GM12878 (cell line): ENCODE measurements at regions not wholly inside any gene's neighbourhood (a gene's known extent, or its start where the extent isn't known, plus 50 kb on each side); places are given as distances from the start of the nearest gene placed in this dataset.

Experiments
- ATAC-seq: fragments of 200-7000 bp; cut with Tn5 transposase; 3 replicates; pipeline ENCODE4 v1.9.1; 2020; ENCODE audit warnings: mild to moderate bottlenecking, moderate library complexity
- BruUV-seq: library from RNA; stranded (reverse); fragments of 400-500 nt; replicated peaks from 2 replicates; lab custom pipeline; 2021; lab: Mats Ljungman, UMichigan
- CTCF ChIA-PET: fragments of 300-600 bp; sonication (Branson Sonifier 250); formaldehyde crosslinking; extraction: SDS; loops from one replicate; lab custom pipeline; 2021; ENCODE audit warnings: inconsistent platforms; lab: Yijun Ruan, JAX
- POLR2A ChIA-PET: fragments of 350-600 bp; formaldehyde crosslinking; extraction: SDS; loops from one replicate; lab custom pipeline; 2021; ENCODE audit warnings: inconsistent platforms; lab: Charles Lee
- RAD21 ChIA-PET: fragments of 300-600 bp; sonication (Branson Sonifier 250); formaldehyde crosslinking; loops from one replicate; lab custom pipeline; 2023; ENCODE audit warnings: antibody characterized with exemption; ENCODE audit not compliant: unreplicated experiment; lab: Charles Lee
- SMC1A ChIA-PET: fragments of 300-600 bp; sonication (Branson Sonifier 250); formaldehyde crosslinking; loops from one replicate; lab custom pipeline; 2023; ENCODE audit not compliant: unreplicated experiment, uncharacterized antibody; lab: Charles Lee
- DNase-seq: peaks from one replicate; pipeline ENCODE4 v3.0.0-alpha.2; 2011; ENCODE audit warnings: low read depth, low spot score
- FAIRE-seq: peaks from 3 replicates; lab custom pipeline; 2011; peaks lifted over from hg19 to GRCh38; lab: Jason Lieb, UNC
- H2AFZ ChIP-seq: 2 replicates; pipeline ENCODE4 v1.6.0; 2011; ENCODE audit warnings: low read depth, low read length, control low read depth; ENCODE audit not compliant: control insufficient read depth
- H3K27ac ChIP-seq: 2 replicates; pipeline ENCODE4 v1.5.1; 2011; ENCODE audit warnings: control low read depth; ENCODE audit not compliant: control insufficient read depth, insufficient read depth
- H3K27me3 ChIP-seq, 2 experiments: replicated peaks in 1 of 2; 2 replicates each; pipeline versions ENCODE4 v1.6.0 to v1.6.1; 2011; ENCODE audit warnings: low read length in 1 of 2; ENCODE audit not compliant: control insufficient read depth in 2 of 2, insufficient read depth in 2 of 2
- H3K36me3 ChIP-seq, 2 experiments: 2 replicates each; pipeline ENCODE4 v1.5.1; 2011; ENCODE audit warnings: low read length in 1 of 2; ENCODE audit not compliant: control insufficient read depth in 2 of 2, insufficient read depth in 2 of 2
- H3K4me1 ChIP-seq: 2 replicates; pipeline ENCODE4 v1.6.1; 2011; ENCODE audit warnings: mild to moderate bottlenecking, low read length, moderate library complexity, mixed read lengths; ENCODE audit not compliant: control insufficient read depth, insufficient read depth
- H3K4me2 ChIP-seq: 2 replicates; pipeline ENCODE4 v1.6.0; 2011; ENCODE audit warnings: control low read depth; ENCODE audit not compliant: control insufficient read depth, insufficient read depth
- H3K4me3 ChIP-seq: fragments of 200-600 bp; sonication (generic); 2 replicates; pipeline ENCODE4 v1.5.1; 2016
- H3K79me2 ChIP-seq: 2 replicates; pipeline ENCODE4 v1.6.0; 2011; ENCODE audit warnings: low read length; ENCODE audit not compliant: control insufficient read depth, insufficient read depth
- H3K9ac ChIP-seq: 2 replicates; pipeline ENCODE4 v1.8.0; 2011; ENCODE audit warnings: low read length, control low read depth, mixed read lengths; ENCODE audit not compliant: control insufficient read depth, insufficient read depth
- H3K9me3 ChIP-seq: replicated peaks from 3 replicates; pipeline ENCODE4 v1.5.1; 2011; ENCODE audit warnings: mild to moderate bottlenecking, low read length; ENCODE audit not compliant: control insufficient read depth, insufficient read depth
- H4K20me1 ChIP-seq: 2 replicates; pipeline ENCODE4 v1.6.0; 2011; ENCODE audit not compliant: control insufficient read depth, insufficient read depth
- BHLHE40 ChIP-seq, 2 experiments: fragments of 450-650 bp in 1 of 2; IDR thresholded peaks; 2 replicates each; pipeline ENCODE4 v1.6.1; 2011 to 2017; ENCODE audit warnings: low read depth in 2 of 2, borderline replicate concordance in 1 of 2, improper control_type of control experiment in 1 of 2, low read length in 1 of 2, mild to moderate bottlenecking in 1 of 2
- IKZF1 ChIP-seq: fragments of 450-650 bp; conservative IDR thresholded peaks from 2 replicates; pipeline ENCODE4 v1.6.1; 2017; ENCODE audit warnings: antibody characterized with exemption, mild to moderate bottlenecking
- POU2F2 ChIP-seq: IDR thresholded peaks from 3 replicates; pipeline ENCODE4 v1.6.1; 2011; ENCODE audit warnings: low read depth, mild to moderate bottlenecking, low read length, borderline replicate concordance
- SIN3A ChIP-seq: IDR thresholded peaks from 2 replicates; pipeline ENCODE4 v1.6.1; 2012; ENCODE audit warnings: low read depth, low read length, improper control_type of control experiment
- WGBS: methylation state at CpG from one replicate; pipeline ENCODE4 v1.1.6; 2016; ENCODE audit warnings: low lambda C conversion rate; ENCODE audit not compliant: insufficient replicate concordance, insufficient coverage; ENCODE audit errors: missing lambda C conversion rate; 5-methylcytosine and 5-hydroxymethylcytosine counted together
- in situ Hi-C: fragments of 300-500 bp; cut with MboI; formaldehyde crosslinking; loops from 9 replicates; pipeline ENCODE4 v1.14.3; 2018; ENCODE audit warnings: mixed read lengths
- intact Hi-C: fragments of 100-400 bp; cut with micrococcal nuclease; formaldehyde crosslinking; loops from one replicate; pipeline ENCODE4 v1.14.2; 2022; ENCODE audit not compliant: unreplicated experiment
- TF ChIP-seq, protein P1 (sequence below): fragments of 450-650 bp; IDR thresholded peaks from 2 replicates; pipeline ENCODE4 v1.6.1; 2017; ENCODE audit warnings: mild to moderate bottlenecking, moderate library complexity

GRCh38 chr7:25860275-25861163 is 291.5 kb upstream of the NFE2L3 start:
- FAIRE-seq (no peak), ATAC-seq (no peak), DNase-seq (no peak)
- WGBS = 44% methylated on average over 36 of the region's 36 CpGs
- no peak overlapping the region; the same call in 1 of the 2 replicates for H2AFZ ChIP-seq
- intact Hi-C loops = no loop called here
- POLR2A ChIA-PET = no interaction called here
- H3K79me2 ChIP-seq = no peaks in the 10 kb centered on the region
- no peak overlapping the region; the same call in 1 of the 2 replicates for H3K9ac ChIP-seq
- no peaks in the 10 kb centered on the region for H3K36me3 ChIP-seq
- SMC1A ChIA-PET = interaction anchor here (2.0 kb wide), 1 partner anchor 34 kb away, joined by 7 read pairs; no protein-coding TSS in a partner anchor
- RAD21 ChIA-PET = no interaction called here
- H3K4me1 ChIP-seq = peaks cover 5% of the 10 kb centered on the region; the same call in 1 of the 2 replicates
- H3K27ac ChIP-seq = no peak overlapping the region
- peaks cover 18% of the 10 kb centered on the region for H3K9me3 ChIP-seq
- H4K20me1 ChIP-seq = no peaks in the 10 kb centered on the region
- BruUV-seq = no TSS peak
- H3K4me2 ChIP-seq = peak overlapping the region; percentile 41; the same call in 1 of the 2 replicates
- CTCF ChIA-PET = no interaction called here
- no peak overlapping the region for H3K4me3 ChIP-seq
- H3K27me3 ChIP-seq = peaks cover 2 to 25% of the 10 kb centered on the region in 2 experiments
- in situ Hi-C loops = loop anchor here (5.0 kb wide), 1 partner anchor 1297 kb away; the partner anchor contains the start of gene HOXA7
- 0 out of 2 replicates have a peak, but pooled peaks have one; percentile 23 for TF ChIP-seq IKZF1
- TF ChIP-seq, protein P1, sequence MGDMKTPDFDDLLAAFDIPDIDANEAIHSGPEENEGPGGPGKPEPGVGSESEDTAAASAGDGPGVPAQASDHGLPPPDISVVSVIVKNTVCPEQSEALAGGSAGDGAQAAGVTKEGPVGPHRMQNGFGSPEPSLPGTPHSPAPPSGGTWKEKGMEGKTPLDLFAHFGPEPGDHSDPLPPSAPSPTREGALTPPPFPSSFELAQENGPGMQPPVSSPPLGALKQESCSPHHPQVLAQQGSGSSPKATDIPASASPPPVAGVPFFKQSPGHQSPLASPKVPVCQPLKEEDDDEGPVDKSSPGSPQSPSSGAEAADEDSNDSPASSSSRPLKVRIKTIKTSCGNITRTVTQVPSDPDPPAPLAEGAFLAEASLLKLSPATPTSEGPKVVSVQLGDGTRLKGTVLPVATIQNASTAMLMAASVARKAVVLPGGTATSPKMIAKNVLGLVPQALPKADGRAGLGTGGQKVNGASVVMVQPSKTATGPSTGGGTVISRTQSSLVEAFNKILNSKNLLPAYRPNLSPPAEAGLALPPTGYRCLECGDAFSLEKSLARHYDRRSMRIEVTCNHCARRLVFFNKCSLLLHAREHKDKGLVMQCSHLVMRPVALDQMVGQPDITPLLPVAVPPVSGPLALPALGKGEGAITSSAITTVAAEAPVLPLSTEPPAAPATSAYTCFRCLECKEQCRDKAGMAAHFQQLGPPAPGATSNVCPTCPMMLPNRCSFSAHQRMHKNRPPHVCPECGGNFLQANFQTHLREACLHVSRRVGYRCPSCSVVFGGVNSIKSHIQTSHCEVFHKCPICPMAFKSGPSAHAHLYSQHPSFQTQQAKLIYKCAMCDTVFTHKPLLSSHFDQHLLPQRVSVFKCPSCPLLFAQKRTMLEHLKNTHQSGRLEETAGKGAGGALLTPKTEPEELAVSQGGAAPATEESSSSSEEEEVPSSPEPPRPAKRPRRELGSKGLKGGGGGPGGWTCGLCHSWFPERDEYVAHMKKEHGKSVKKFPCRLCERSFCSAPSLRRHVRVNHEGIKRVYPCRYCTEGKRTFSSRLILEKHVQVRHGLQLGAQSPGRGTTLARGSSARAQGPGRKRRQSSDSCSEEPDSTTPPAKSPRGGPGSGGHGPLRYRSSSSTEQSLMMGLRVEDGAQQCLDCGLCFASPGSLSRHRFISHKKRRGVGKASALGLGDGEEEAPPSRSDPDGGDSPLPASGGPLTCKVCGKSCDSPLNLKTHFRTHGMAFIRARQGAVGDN = 0 out of 2 replicates have a peak, but pooled peaks have one; percentile 34
- TF ChIP-seq POU2F2 = no peak
- peak in 1 of 2 experiments; percentile 50; a peak in 1 of 4 replicates for TF ChIP-seq BHLHE40 (IDR thresholded peaks at IDR 0.05; ENCODE audit: borderline replicate concordance in 1 of 2, low read depth in 2 of 2, low read length in 1 of 2)
- no peak for TF ChIP-seq SIN3A
